Thyroid gland (tissue), 4 donors: ENCODE measurements at regions not wholly inside any gene's neighbourhood (a gene's known extent, or its start where the extent isn't known, plus 50 kb on each side); places are given as distances from the start of the nearest gene placed in this dataset.

Experiments
- POLR2A ChIP-seq, 2 donors: fragments of 450-650 bp; IDR thresholded peaks; one replicate each; pipeline ENCODE4 v1.6.1; 2017; ENCODE audit warnings: antibody characterized with exemption in 2 of 2, mild to moderate bottlenecking in 2 of 2, moderate library complexity in 1 of 2
- TF ChIP-seq, protein P1 (sequence below), 6 experiments: fragments of 200-600 bp in 3 of 6; fragments of 450-650 bp in 3 of 6; sonication (generic) in 3 of 6; IDR thresholded peaks; one replicate each; pipeline ENCODE4 v1.5.1; 2016 to 2019; ENCODE audit warnings: antibody characterized with exemption in 6 of 6, mild to moderate bottlenecking in 2 of 6, inconsistent platforms in 1 of 6, moderate library complexity in 1 of 6

- TF ChIP-seq, protein P1, sequence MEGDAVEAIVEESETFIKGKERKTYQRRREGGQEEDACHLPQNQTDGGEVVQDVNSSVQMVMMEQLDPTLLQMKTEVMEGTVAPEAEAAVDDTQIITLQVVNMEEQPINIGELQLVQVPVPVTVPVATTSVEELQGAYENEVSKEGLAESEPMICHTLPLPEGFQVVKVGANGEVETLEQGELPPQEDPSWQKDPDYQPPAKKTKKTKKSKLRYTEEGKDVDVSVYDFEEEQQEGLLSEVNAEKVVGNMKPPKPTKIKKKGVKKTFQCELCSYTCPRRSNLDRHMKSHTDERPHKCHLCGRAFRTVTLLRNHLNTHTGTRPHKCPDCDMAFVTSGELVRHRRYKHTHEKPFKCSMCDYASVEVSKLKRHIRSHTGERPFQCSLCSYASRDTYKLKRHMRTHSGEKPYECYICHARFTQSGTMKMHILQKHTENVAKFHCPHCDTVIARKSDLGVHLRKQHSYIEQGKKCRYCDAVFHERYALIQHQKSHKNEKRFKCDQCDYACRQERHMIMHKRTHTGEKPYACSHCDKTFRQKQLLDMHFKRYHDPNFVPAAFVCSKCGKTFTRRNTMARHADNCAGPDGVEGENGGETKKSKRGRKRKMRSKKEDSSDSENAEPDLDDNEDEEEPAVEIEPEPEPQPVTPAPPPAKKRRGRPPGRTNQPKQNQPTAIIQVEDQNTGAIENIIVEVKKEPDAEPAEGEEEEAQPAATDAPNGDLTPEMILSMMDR (IDR thresholded peaks at IDR 0.05) = no peak
- TF ChIP-seq POLR2A (IDR thresholded peaks at IDR 0.05) = no peak
Observed at GRCh38 chr10:117762126-117762818, 219.7 kb downstream of the EMX2 start.
